GM12891 (cell line): ENCODE measurements at regions not wholly inside any gene's neighbourhood (a gene's known extent, or its start where the extent isn't known, plus 50 kb on each side); places are given as distances from the start of the nearest gene placed in this dataset.

Experiments used
- POLR2A ChIP-seq: IDR thresholded peaks from 2 replicates; pipeline ENCODE4 v1.6.1; 2011; ENCODE audit warnings: low read depth, low read length, control low read depth
- POLR2AphosphoS5 ChIP-seq: IDR thresholded peaks from 2 replicates; pipeline ENCODE4 v1.6.1; 2011; ENCODE audit warnings: low read depth, low read length, control low read depth
- POU2F2 ChIP-seq: IDR thresholded peaks from 2 replicates; pipeline ENCODE4 v1.6.1; 2011; ENCODE audit warnings: low read depth, mild to moderate bottlenecking, control low read depth, low read length, moderate library complexity
- TAF1 ChIP-seq: IDR thresholded peaks from 2 replicates; pipeline ENCODE4 v1.6.1; 2011; ENCODE audit warnings: low read depth, low read length, control low read depth

GRCh38 chr2:62587592-62587991, 81.6 kb upstream of the TMEM17 start:
- TF ChIP-seq TAF1, result no peak
- TF ChIP-seq POLR2A, result no peak
- no peak for TF ChIP-seq POU2F2
- no peak for TF ChIP-seq POLR2AphosphoS5
